C4-2B (cell line): ENCODE measurements at regions not wholly inside any gene's neighbourhood (a gene's known extent, or its start where the extent isn't known, plus 50 kb on each side); places are given as distances from the start of the nearest gene placed in this dataset.
"Not testable (repeated sequence)": the region's sequence is repeated elsewhere in the genome, so short reads cannot be mapped to it uniquely, and the experiment has no call there.

Source experiments
- CTCF ChIP-seq: fragments of 450-650 bp; conservative IDR thresholded peaks from 2 replicates; pipeline ENCODE4 v1.5.1; 2017; ENCODE audit warnings: mild to moderate bottlenecking
- ZFX ChIP-seq: fragments of 450-650 bp; IDR thresholded peaks from 2 replicates; pipeline ENCODE4 v1.6.1; 2017

GRCh38 chr1:145504834-145505413 is 79.5 kb upstream of the NBPF20 start:
- not testable (repeated sequence) for TF ChIP-seq CTCF, ZFX
